ENCODE measurements at regions not wholly inside any gene's neighbourhood (a gene's known extent, or its start where the extent isn't known, plus 50 kb on each side); places are given as distances from the start of the nearest gene placed in this dataset.

DNA sequence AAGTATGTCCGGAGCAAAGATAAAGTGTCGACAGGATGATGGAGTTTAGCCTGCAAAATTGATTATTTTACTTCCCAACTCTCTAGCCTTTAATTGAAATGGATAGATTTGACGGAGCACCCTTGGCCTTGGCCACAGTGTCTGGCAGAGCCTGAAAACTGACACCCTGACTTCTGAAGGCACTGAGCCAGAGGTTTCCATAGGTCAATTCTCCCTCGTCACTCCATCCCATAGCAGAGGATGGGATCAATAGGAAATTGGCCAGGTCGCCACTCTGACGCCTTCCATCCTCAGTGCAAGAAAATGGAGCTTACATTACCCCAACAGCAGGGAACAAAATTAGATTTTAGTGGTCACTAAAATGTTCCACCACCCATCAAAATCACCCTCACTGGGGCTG lies 90.4 kb upstream of the CDH11 start:
- no peak for DNase-seq

DNA sequence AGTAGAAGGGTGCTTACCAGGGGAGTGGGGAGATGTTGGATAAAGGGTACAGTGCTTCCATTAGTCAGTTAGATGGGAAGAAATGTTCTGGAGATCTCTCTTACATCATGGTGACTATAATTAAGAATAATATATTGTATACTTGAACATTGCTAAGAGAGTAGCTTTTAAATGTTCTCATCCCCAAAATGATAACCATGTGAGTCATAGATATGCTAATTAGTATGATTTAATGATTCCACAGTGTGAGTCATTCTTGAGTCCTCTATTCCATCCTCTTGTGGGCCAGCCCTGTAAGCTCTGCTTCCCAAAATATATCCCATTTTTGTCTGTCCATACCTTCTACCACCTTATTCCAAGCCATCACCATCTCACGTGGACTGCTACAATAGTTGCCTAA lies 80.6 kb upstream of the CDH11 start:
- no peak for DNase-seq

DNA sequence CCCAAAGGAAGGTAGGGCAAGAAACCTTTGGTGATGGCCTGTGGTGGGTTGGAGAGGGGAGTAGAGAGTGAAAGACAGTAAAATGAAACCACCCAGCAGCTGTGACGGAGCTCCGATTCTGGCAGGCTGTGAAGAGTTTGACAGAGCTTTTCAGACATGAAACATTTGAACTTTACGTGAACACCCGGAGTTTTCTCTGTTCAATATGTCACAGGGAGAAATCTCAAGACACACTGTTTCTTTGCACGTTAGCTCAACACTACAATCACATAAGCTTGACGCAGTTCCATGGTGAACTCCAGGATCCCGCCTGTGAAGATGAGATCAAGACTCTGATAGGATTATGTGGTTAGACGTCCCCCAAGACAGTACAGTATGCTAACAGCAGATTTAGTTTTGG lies 79.6 kb upstream of the CDH11 start:
- DNase-seq: no peak

DNA sequence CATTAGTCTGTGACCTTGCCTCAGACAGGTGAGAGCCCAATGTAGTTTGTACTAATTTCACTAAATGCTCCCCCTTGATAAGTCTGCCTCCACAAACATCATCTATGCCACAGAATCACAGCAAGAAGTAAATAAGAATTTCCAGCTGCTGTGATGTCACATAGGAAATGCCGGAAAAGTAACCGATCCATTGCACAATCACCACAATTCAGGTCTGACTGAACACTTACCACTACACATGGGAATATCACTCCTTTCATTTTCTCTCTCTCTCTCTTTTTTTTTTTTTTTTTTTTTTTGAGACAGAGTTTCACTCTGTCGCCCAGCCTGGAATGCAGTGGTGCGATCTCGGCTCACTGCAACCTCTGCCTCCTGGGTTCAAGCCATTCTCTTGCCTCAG lies 79.0 kb upstream of the CDH11 start:
- no peak for DNase-seq

DNA sequence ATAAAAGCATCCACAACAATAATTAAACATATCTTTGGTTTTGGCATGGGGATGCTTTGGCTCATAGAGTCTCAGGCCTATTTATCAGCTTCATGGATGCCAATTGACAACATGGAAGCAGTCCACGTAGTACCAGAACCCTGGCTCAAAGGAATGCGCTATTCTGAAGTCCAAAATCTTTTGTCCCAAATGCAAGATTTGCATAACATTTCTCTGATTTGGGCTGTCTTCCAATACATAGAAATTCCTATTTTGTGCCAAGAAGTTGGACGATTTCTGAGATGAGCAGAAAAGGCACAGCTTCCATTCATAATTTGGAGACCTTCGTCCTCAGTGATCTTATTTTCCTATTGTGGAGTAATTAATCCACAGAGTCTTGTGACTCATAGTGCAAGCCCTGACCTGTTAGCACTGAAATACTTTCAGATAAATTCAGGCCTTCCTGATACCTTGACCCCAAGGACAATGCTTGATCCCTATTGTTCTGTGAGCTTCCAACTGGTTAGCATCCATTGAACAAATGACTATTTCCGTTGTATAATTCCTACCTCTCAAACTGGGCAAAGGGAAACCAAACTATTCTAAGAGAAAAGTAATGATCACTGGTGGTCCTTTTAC lies 78.4 kb upstream of the CDH11 start:
- no peak for DNase-seq

DNA sequence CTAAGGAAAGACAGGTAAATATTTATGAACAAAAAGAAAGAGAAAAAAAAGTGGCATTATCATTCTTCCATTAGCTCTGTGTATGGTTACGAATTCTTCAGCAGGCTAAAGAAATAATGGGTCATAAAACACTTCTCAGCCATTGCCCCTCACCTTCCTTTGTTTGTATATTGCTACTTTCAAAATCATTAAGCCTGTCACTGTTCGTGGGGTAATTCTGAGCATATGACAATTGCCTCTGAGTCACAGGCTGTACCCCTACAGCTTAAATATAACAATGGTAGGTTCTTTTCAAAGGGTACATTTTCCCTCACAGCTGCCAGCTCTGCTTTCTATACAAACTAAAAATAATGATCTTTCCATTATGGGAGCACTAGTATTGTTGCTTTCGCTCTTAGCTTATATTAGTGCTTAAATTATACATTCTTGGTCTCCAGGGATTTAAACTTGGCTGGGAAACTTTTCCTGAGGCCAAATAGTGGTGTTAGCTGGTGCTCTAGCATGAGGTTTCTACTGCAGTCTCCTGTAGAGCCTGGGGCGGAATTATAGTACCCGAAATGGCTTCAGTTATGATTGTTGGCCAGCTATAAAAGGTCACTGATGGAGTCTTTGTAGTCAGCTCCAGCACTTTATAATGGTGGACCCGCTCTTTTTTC lies 74.7 kb upstream of the CDH11 start:
- DNase-seq: no peak

DNA sequence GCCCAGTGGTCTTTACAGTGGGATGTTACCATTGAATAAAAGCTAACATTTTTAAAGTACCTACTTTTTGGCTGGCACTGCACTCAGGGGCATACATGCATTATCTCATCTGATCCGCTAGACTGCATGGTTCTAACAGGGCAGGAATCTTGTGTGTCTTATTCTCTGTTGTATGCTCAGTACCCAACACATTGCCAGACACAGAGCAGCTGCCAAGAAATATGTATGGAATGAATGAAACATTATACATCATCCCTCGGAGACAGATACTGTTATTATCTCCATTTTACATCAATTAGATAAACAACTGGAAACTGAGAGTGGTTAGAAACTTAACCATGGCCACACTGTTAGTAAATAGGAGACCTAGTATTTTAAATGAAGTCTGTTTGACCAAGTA lies 74.1 kb upstream of the CDH11 start:
- DNase-seq: no peak

DNA sequence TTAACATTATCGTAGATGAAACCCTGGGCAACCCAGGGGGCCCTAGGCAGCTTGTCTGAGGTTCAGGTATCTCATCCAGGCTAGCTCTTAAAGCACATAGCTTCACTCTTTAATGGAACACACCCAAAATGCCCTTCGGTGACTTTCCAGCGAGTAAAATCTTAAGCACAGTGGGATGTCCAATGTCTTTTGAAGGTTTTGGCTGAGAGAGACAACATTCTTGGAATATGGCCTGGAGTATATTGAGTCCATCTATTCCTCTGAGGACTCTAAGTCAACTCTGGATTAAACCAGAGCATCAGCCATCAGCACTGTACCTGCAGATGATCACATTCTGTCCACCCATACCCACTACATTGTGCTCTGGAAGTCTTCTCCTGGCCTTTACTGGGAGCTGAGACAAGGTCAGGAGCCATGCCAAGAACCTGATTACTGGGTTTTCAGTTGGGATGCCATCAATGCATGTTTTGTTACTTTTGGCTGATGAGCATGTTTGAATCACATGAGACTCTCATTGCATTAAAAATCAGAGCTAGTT lies 63.4 kb upstream of the CDH11 start:
- DNase-seq: no peak

DNA sequence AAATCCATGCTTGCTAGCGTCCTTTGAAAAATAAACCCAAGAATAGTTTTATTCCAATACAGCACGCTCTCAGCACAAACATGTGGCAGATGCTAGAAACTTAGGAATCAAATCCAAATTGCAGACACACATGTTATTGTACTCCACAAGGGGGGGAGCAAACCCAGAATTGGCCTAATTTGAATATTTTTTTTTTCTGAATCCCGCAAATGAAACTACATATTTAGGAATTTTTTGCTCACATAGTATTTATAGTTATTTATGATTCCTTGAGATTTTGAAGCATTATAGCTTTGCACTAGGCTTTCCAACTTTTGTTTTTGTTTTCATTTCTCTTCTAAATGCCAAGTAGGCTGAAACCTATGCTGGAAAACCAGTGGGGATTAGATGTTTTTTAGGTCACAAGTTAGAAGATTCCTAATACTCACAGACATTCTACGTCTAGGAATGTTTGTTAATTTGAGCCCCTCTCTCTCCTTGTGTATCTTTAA lies 59.3 kb upstream of the CDH11 start:
- no peak for DNase-seq

DNA sequence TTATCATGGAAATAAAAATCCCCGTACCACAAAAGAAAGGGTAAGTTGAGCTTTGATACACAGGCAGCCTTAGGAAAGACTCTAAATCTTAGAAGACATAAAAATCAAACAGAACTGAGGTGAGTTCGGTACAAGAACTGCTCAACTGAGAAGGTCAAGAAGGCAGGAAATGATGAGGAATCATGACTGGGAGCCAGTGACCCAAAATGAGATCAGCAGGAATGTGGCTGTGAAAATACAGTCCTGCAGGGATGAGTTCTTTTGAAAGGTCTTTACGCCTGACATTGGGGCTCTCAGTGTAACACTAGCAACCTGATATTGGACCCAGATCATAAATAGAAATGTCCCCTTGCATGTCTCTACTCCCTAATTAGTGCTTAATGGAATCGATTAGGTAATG lies 56.3 kb upstream of the CDH11 start:
- DNase-seq: no peak

DNA sequence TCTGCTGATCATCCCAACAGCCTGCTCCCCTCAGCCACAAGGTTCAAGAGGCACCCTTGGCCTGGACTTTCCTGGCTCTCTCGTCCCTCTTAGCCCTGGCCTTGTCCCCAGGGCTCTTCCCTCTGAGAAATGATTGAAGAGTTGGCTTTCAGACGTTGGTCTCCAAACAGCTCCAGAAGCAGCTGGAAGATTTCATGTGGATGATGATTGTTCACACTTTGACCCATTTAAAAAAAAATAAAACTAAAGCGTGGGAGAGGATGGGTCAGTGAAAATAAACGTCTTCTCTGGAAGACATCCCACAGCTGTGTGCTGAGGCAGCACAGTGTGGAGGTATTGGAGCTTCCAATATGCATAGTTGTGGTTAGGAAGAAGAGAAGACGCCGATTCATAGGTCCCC lies 54.7 kb upstream of the CDH11 start:
- DNase-seq: no peak

DNA sequence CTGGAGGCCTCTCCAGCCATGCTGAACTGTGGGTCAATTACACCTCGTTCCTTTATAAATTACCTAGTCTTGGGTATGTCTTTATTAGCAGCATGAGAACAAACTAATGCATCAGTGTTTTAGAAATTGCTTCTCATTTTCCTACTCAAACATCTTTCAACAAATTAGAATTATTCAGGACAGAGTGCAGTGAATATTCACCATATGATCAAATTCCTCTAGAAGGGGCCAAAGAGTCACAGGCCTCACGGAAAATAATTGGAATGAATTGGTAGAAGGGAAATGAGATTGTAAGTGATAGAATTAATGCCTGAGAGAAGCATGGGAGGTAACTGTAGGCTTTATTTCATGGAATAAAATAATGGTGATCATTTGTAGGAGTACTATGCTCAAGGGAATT lies 50.5 kb upstream of the CDH11 start:
- no peak for DNase-seq
